HepG2 (cell line): ENCODE measurements at regions not wholly inside any gene's neighbourhood (a gene's known extent, or its start where the extent isn't known, plus 50 kb on each side); places are given as distances from the start of the nearest gene placed in this dataset.

Experiments
- GABPB1 ChIP-seq: IDR thresholded peaks from 2 replicates; pipeline ENCODE4 v1.6.1; 2016; ENCODE audit warnings: mild to moderate bottlenecking, missing genetic modification reagents, moderate library complexity, missing compliant biosample characterization
- KMT2B ChIP-seq: IDR thresholded peaks from 2 replicates; pipeline ENCODE4 v1.6.1; 2016; ENCODE audit warnings: missing genetic modification reagents, missing compliant biosample characterization
- NPAS2 ChIP-seq: sonication (generic); formaldehyde crosslinking; IDR thresholded peaks from 2 replicates; pipeline ENCODE4 v1.8.0; 2022; ENCODE audit warnings: mild to moderate bottlenecking, missing genetic modification reagents, borderline replicate concordance
- PTBP1 ChIP-seq: fragments of 200-400 bp; formaldehyde crosslinking; IDR thresholded peaks from 2 replicates; pipeline ENCODE4 v1.6.1; 2018; ENCODE audit warnings: low read length, low read depth; ENCODE audit not compliant: poor library complexity, severe bottlenecking
- YY1 ChIP-seq: IDR thresholded peaks from 2 replicates; pipeline ENCODE4 v1.6.1; 2011; ENCODE audit warnings: low read length, low read depth, moderate library complexity, mild to moderate bottlenecking; ENCODE audit not compliant: insufficient read depth, insufficient replicate concordance
- ZFP36 ChIP-seq: fragments of 150-350 bp; IDR thresholded peaks from 2 replicates; pipeline ENCODE4 v1.6.1; 2018; ENCODE audit warnings: borderline replicate concordance, low read length, low read depth; ENCODE audit not compliant: partially characterized antibody
- ZNF839 ChIP-seq: sonication (generic); formaldehyde crosslinking; IDR thresholded peaks from 2 replicates; pipeline ENCODE4 v1.4.0; 2020; ENCODE audit warnings: missing genetic modification reagents, mild to moderate bottlenecking, borderline replicate concordance
- TF ChIP-seq, protein P1 (sequence below): sonication (generic); formaldehyde crosslinking; IDR thresholded peaks from 2 replicates; pipeline ENCODE4 v1.8.0; 2023; ENCODE audit warnings: mild to moderate bottlenecking, missing genetic modification reagents
- TF ChIP-seq, protein P2 (sequence below): sonication (generic); formaldehyde crosslinking; IDR thresholded peaks from 2 replicates; pipeline ENCODE4 v1.5.0; 2020; ENCODE audit warnings: mild to moderate bottlenecking, missing genetic modification reagents, moderate library complexity

DNA sequence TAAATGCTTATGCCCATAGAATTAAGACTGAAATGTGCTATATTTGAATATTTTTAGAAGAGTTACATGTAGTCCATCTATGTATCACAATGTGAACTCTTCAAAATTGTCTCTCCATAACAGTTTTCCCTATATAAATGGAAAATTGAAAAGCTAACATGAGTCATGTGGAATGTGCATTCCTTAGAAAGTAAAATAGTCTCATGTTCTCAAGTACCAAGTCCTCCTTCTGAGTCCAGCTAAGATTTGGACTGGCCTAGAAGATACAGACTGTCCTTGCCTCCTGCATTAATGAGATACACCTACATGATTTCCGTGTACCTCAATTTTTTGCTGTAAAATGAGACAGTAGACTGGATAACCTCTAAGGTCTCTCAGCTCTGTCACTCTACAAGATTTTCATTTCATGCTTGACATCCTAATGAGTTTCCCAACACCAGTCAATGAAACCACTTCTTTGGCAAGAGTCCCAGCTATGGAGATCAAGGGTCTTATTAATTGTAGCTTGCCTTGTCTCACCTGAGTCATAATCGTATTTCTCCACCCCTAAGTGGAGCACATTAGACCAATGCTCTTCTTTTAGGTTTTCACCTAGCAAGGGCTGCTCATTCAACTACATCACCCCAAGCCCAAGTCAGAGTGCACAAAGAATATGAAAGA is 350.6 kb upstream of the IL12A start:
- TF ChIP-seq KMT2B (CRISPR knock-in tag) = no peak
- TF ChIP-seq, protein P1, sequence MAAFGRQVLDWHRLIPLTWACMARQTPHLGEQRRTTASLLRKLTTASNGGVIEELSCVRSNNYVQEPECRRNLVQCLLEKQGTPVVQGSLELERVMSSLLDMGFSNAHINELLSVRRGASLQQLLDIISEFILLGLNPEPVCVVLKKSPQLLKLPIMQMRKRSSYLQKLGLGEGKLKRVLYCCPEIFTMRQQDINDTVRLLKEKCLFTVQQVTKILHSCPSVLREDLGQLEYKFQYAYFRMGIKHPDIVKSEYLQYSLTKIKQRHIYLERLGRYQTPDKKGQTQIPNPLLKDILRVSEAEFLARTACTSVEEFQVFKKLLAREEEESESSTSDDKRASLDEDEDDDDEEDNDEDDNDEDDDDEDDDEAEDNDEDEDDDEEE (CRISPR knock-in tag) = no peak
- no peak for TF ChIP-seq ZFP36
- no peak for TF ChIP-seq PTBP1
- TF ChIP-seq GABPB1 (CRISPR knock-in tag) = no peak
- no peak for TF ChIP-seq ZNF839 (CRISPR knock-in tag)
- TF ChIP-seq, protein P2, sequence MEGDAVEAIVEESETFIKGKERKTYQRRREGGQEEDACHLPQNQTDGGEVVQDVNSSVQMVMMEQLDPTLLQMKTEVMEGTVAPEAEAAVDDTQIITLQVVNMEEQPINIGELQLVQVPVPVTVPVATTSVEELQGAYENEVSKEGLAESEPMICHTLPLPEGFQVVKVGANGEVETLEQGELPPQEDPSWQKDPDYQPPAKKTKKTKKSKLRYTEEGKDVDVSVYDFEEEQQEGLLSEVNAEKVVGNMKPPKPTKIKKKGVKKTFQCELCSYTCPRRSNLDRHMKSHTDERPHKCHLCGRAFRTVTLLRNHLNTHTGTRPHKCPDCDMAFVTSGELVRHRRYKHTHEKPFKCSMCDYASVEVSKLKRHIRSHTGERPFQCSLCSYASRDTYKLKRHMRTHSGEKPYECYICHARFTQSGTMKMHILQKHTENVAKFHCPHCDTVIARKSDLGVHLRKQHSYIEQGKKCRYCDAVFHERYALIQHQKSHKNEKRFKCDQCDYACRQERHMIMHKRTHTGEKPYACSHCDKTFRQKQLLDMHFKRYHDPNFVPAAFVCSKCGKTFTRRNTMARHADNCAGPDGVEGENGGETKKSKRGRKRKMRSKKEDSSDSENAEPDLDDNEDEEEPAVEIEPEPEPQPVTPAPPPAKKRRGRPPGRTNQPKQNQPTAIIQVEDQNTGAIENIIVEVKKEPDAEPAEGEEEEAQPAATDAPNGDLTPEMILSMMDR (CRISPR knock-in tag) = no peak
- TF ChIP-seq YY1 = no peak
- TF ChIP-seq NPAS2 (CRISPR knock-in tag) = no peak
